OCI-LY1 (cell line): ENCODE measurements at regions not wholly inside any gene's neighbourhood (a gene's known extent, or its start where the extent isn't known, plus 50 kb on each side); places are given as distances from the start of the nearest gene placed in this dataset.

Experiments used
- H2AFZ ChIP-seq: fragments of 200-600 bp; sonication (generic), shearing (Covaris generic); 2 replicates; pipeline ENCODE4 v1.6.0; 2014; ENCODE audit warnings: antibody characterized with exemption, mild to moderate bottlenecking, low read length
- H3F3A ChIP-seq: fragments of 200-600 bp; sonication (generic), shearing (Covaris generic); 2 replicates; pipeline ENCODE4 v1.6.0; 2014; ENCODE audit warnings: mild to moderate bottlenecking, antibody characterized with exemption, low read length, moderate library complexity; ENCODE audit not compliant: insufficient read depth
- H3K27ac ChIP-seq: fragments of 200-600 bp; sonication (generic); 2 replicates; pipeline ENCODE4 v1.5.1; 2014; ENCODE audit warnings: low read length, mixed run types, mild to moderate bottlenecking, low read depth; ENCODE audit not compliant: poor library complexity, severe bottlenecking
- H3K27me3 ChIP-seq: fragments of 200-600 bp; sonication (generic); 2 replicates; pipeline ENCODE4 v1.6.0; 2014; ENCODE audit warnings: antibody characterized with exemption, mild to moderate bottlenecking, low read length, moderate library complexity; ENCODE audit not compliant: insufficient read depth
- H3K36me3 ChIP-seq: fragments of 200-600 bp; sonication (generic); 2 replicates; pipeline ENCODE4 v1.6.1; 2014; ENCODE audit warnings: mild to moderate bottlenecking, antibody characterized with exemption, low read length, moderate library complexity, mixed read lengths; ENCODE audit not compliant: insufficient read depth
- H3K4me1 ChIP-seq: fragments of 200-600 bp; sonication (generic); 2 replicates; pipeline ENCODE4 v1.5.1; 2014; ENCODE audit warnings: mild to moderate bottlenecking, low read length, moderate library complexity; ENCODE audit not compliant: insufficient read depth, severe bottlenecking
- H3K4me2 ChIP-seq: fragments of 200-600 bp; sonication (generic), shearing (Covaris generic); 2 replicates; pipeline ENCODE4 v1.6.1; 2014; ENCODE audit warnings: low read length
- H3K4me3 ChIP-seq: fragments of 200-600 bp; sonication (generic); 2 replicates; pipeline ENCODE4 v1.5.1; 2014; ENCODE audit warnings: low read length, low read depth, mild to moderate bottlenecking, mixed read lengths; ENCODE audit not compliant: poor library complexity, severe bottlenecking
- H3K79me2 ChIP-seq: fragments of 200-600 bp; shearing (Covaris generic); 2 replicates; pipeline ENCODE4 v1.6.1; 2016; ENCODE audit warnings: mixed run types, low read length, mixed read lengths; ENCODE audit not compliant: insufficient read depth
- H3K9ac ChIP-seq: fragments of 200-600 bp; sonication (generic), shearing (Covaris generic); 2 replicates; pipeline ENCODE4 v1.6.1; 2014; ENCODE audit warnings: mild to moderate bottlenecking, low read length, mixed read lengths
- H3K9me2 ChIP-seq: fragments of 200-600 bp; sonication (generic), shearing (Covaris generic); 2 replicates; pipeline ENCODE4 v1.6.1; 2014; ENCODE audit warnings: low read depth, mild to moderate bottlenecking, low read length, mixed read lengths
- H3K9me3 ChIP-seq: fragments of 200-600 bp; shearing (Covaris generic); 2 replicates; pipeline ENCODE4 v1.6.1; 2014; ENCODE audit warnings: low read length, mixed read lengths
- H4K20me1 ChIP-seq: fragments of 200-600 bp; sonication (generic), shearing (Covaris generic); 2 replicates; pipeline ENCODE4 v1.6.0; 2016; ENCODE audit warnings: mild to moderate bottlenecking, low read length; ENCODE audit not compliant: insufficient read depth
- CTCF ChIP-seq: fragments of 200-600 bp; sonication (generic), shearing (Covaris generic); IDR thresholded peaks from 2 replicates; pipeline ENCODE4 v1.5.1; 2017; ENCODE audit warnings: mild to moderate bottlenecking, antibody characterized with exemption, low read length, moderate library complexity, mixed read lengths
- EZH2 ChIP-seq: fragments of 200-600 bp; sonication (generic), shearing (Covaris generic); IDR thresholded peaks from 2 replicates; pipeline ENCODE4 v1.8.0; 2017; ENCODE audit warnings: borderline replicate concordance, mixed run types, mild to moderate bottlenecking, antibody characterized with exemption, low read length, moderate library complexity, mixed read lengths

GRCh38 chr2:12502759-12503158 is 214.0 kb upstream of the TRIB2 start:
- H3K79me2 ChIP-seq, result no peaks in the 10 kb centered on the region
- no peak overlapping the region for H3K4me2 ChIP-seq
- TF ChIP-seq CTCF, result no peak

GRCh38 chr2:12504443-12504842 is 212.3 kb upstream of the TRIB2 start:
- no peaks in the 10 kb centered on the region for H3K27me3 ChIP-seq
- H3K4me2 ChIP-seq, result no peak overlapping the region
- no peak overlapping the region for H3K4me3 ChIP-seq
- no peak overlapping the region for H3K9ac ChIP-seq
- no peaks in the 10 kb centered on the region for H3K36me3 ChIP-seq
- no peaks in the 10 kb centered on the region for H3K9me2 ChIP-seq
- H3K4me1 ChIP-seq, result peaks cover 16% of the 10 kb centered on the region
- no peaks in the 10 kb centered on the region for H4K20me1 ChIP-seq
- TF ChIP-seq EZH2 (no peak), CTCF (no peak)
- H3K27ac ChIP-seq, result no peak overlapping the region
- H3K79me2 ChIP-seq, result no peaks in the 10 kb centered on the region
- H3K9me3 ChIP-seq, result no peaks in the 10 kb centered on the region
- no peaks in the 10 kb centered on the region for H3F3A ChIP-seq
- H2AFZ ChIP-seq, result no peak overlapping the region

More at GRCh38 chr2:12502759-12503158, 214.0 kb upstream of the TRIB2 start:
- Histone ChIP-seq H3K27me3 (no peaks in the 10 kb centered on the region), H3F3A (no peaks in the 10 kb centered on the region), H3K9me2 (no peaks in the 10 kb centered on the region), H3K4me3 (no peak overlapping the region), H3K9ac (no peak overlapping the region), H2AFZ (no peak overlapping the region), H3K36me3 (no peaks in the 10 kb centered on the region), H3K27ac (no peak overlapping the region), H3K4me1 (peaks cover 16% of the 10 kb centered on the region), H4K20me1 (no peaks in the 10 kb centered on the region), H3K9me3 (no peaks in the 10 kb centered on the region)

GRCh38 chr2:12506846-12507245 is 209.9 kb upstream of the TRIB2 start:
- no peaks in the 10 kb centered on the region for H3K79me2 ChIP-seq
- no peak overlapping the region for H3K9ac ChIP-seq
- H4K20me1 ChIP-seq, result no peaks in the 10 kb centered on the region
- no peaks in the 10 kb centered on the region for H3K36me3 ChIP-seq
- H3K27ac ChIP-seq, result no peak overlapping the region
- H2AFZ ChIP-seq, result no peak overlapping the region
- no peaks in the 10 kb centered on the region for H3K27me3 ChIP-seq
- peaks cover 9% of the 10 kb centered on the region for H3K4me1 ChIP-seq
- no peaks in the 10 kb centered on the region for H3K9me2 ChIP-seq
- H3F3A ChIP-seq, result no peaks in the 10 kb centered on the region
- no peak overlapping the region for H3K4me2 ChIP-seq
- H3K9me3 ChIP-seq, result no peaks in the 10 kb centered on the region
- no peak for TF ChIP-seq CTCF
- TF ChIP-seq EZH2, result no peak
- no peak overlapping the region for H3K4me3 ChIP-seq
